ENCODE measurements at regions not wholly inside any gene's neighbourhood (a gene's known extent, or its start where the extent isn't known, plus 50 kb on each side); places are given as distances from the start of the nearest gene placed in this dataset.

DNA sequence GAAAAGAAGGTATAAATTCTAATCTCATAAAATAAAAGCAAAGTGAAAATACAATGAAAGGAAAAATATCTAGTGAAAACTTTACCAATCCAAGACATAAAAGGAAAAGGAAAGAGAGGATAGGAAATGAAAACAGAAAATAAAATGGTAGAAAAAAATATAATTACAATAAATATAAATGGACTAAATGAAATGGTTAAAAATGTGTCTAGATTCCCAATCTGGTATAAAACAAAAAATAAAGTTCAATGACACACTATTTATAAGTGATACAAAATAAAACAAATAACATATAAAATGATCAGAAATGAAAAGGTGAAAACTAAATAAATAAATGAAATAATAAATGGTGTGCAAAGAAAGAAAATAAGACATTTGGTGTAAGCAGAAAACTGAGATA is 516.4 kb upstream of the RORB start:
- TF ChIP-seq, protein P1, sequence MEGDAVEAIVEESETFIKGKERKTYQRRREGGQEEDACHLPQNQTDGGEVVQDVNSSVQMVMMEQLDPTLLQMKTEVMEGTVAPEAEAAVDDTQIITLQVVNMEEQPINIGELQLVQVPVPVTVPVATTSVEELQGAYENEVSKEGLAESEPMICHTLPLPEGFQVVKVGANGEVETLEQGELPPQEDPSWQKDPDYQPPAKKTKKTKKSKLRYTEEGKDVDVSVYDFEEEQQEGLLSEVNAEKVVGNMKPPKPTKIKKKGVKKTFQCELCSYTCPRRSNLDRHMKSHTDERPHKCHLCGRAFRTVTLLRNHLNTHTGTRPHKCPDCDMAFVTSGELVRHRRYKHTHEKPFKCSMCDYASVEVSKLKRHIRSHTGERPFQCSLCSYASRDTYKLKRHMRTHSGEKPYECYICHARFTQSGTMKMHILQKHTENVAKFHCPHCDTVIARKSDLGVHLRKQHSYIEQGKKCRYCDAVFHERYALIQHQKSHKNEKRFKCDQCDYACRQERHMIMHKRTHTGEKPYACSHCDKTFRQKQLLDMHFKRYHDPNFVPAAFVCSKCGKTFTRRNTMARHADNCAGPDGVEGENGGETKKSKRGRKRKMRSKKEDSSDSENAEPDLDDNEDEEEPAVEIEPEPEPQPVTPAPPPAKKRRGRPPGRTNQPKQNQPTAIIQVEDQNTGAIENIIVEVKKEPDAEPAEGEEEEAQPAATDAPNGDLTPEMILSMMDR (IDR thresholded peaks at IDR 0.05): no peak
- Histone ChIP-seq H3K27ac (no peak overlapping the region), H3K4me1 (no peaks in the 10 kb centered on the region), H3K27me3 (ENCODE audit: insufficient read depth in 3 of 3, low read length in 2 of 3) (no peaks in the 10 kb centered on the region), H3K9me3 (no peaks in the 10 kb centered on the region), H3K4me3 (no peak overlapping the region), H3K36me3 (ENCODE audit: insufficient read depth in 1 of 2, low read depth in 1 of 2) (no peaks in the 10 kb centered on the region)
- intact Hi-C loops (cut with DNase I): no loop called here
- ATAC-seq (no peak), DNase-seq (no peak)

DNA sequence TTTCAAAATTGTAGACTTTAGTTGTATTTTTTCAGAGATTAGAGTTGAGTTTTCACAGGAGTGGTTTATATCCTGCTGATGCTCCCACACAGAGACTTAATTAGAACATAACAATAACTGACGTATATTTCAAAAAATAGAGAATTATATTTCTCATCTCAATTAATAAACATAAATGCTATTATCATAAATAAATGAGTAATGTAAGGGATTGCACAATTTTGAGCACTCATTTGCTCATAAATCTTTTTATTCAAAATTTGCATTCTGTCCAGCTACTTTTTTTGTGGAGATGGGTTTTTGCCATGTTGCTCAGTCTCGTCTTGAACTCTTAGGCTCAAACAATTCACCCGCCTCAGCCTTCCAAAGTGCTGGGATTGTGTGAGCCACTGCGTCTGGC is 515.7 kb upstream of the RORB start:
- no peak for ATAC-seq
- Histone ChIP-seq H3K9me3 (no peaks in the 10 kb centered on the region), H3K27me3 (ENCODE audit: insufficient read depth in 3 of 3, low read length in 2 of 3) (no peaks in the 10 kb centered on the region), H3K27ac (no peak overlapping the region), H3K4me3 (no peak overlapping the region), H3K4me1 (no peaks in the 10 kb centered on the region), H3K36me3 (ENCODE audit: insufficient read depth in 1 of 2, low read depth in 1 of 2) (no peaks in the 10 kb centered on the region)
- TF ChIP-seq, protein P1 (IDR thresholded peaks at IDR 0.05): no peak
- intact Hi-C loops (cut with DNase I): no loop called here
- 75 to 78% (median 77%) methylated on average over 4 of the region's 4 CpGs for WGBS, 3 donors
- DNase-seq: no peak

DNA sequence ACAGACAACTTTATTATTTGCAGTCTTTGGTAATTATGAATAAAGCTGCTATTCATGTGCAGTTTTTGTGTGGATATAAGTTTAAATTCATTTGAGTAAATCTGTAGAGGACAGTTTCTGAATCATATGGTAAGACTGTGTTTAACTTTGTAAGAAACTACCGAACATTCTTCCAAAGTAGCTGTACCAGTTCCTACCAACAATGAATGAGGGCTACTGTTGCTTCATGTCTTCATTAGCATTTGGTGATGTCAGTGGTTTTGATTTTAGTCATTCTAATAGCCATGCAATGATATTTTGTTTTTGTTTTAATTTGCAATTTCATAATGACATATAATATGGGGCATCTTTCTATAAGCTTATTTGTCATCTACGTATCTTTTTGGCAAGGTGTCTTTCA is 501.3 kb upstream of the RORB start:
- DNase-seq (no peak), ATAC-seq (no peak)
- intact Hi-C loops (cut with DNase I): no loop called here
- WGBS, 3 donors: 78 to 86% (median 86%) methylated on average over 2 of the region's 2 CpGs
- Histone ChIP-seq H3K9me3 (no peaks in the 10 kb centered on the region), H3K4me1 (no peaks in the 10 kb centered on the region), H3K27me3 (ENCODE audit: insufficient read depth in 3 of 3, low read length in 2 of 3) (no peaks in the 10 kb centered on the region), H3K27ac (no peak overlapping the region), H3K4me3 (no peak overlapping the region), H3K36me3 (ENCODE audit: insufficient read depth in 1 of 2, low read depth in 1 of 2) (no peaks in the 10 kb centered on the region)
- TF ChIP-seq, protein P1 (IDR thresholded peaks at IDR 0.05): no peak

DNA sequence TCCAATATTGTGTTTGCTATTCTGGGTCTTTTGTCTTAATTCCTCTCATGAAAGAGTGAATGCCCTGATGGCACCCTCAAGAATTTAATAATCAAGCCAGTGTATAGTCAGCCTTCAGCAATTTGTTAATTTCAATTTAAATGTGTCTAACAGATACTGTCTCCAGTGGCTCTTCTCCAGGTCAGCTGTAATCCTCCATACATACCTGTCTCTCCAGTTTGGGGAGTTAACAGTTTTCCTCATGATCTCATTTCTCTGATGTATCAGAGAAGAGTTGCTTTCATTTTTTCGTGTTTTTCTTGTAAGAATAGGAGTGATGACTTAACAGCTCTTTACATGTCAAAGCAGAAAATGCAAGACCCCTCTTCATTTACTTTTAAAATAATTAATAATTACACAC is 500.3 kb upstream of the RORB start:
- H3K4me3 ChIP-seq: no peak overlapping the region
- intact Hi-C loops (cut with DNase I): no loop called here
- no peaks in the 10 kb centered on the region for H3K4me1 ChIP-seq
- H3K9me3 ChIP-seq: no peaks in the 10 kb centered on the region
- ATAC-seq: no peak
- TF ChIP-seq, protein P1 (IDR thresholded peaks at IDR 0.05): no peak
- 28 to 71% (median 55%) methylated on average over 1 of the region's 1 CpG for WGBS, 3 donors
- no peak overlapping the region for H3K27ac ChIP-seq
- no peak for DNase-seq
- no peaks in the 10 kb centered on the region for H3K36me3 ChIP-seq (ENCODE audit: insufficient read depth in 1 of 2, low read depth in 1 of 2)
- no peaks in the 10 kb centered on the region for H3K27me3 ChIP-seq (ENCODE audit: insufficient read depth in 3 of 3, low read length in 2 of 3)

DNA sequence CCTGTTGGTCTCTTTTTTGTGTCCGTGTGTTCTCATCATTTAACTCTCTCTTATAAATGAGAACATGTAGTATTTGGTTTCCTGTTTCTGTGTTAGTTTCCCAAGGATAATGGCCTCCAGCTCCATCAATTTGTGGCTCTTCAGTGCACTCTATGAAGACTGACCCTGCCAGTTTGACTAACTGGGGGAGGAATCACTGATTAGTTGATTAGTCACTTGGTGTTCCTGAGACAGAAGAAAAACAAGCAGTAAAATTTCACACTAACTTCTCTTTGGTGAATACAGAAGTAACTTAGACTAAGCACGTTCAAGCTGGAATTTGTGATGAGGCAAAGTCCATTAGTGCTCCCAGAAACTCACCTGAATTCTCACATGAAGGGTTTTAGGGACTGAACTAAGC is 495.8 kb upstream of the RORB start:
- TF ChIP-seq, protein P1 (IDR thresholded peaks at IDR 0.05): no peak
- WGBS, 3 donors: 20 to 38% (median 32%) methylated on average over 2 of the region's 2 CpGs

More for the DNA sequence above, 495.8 kb upstream of the RORB start:
- Histone ChIP-seq H3K4me3 (no peak overlapping the region), H3K4me1 (no peaks in the 10 kb centered on the region), H3K36me3 (ENCODE audit: insufficient read depth in 1 of 2, low read depth in 1 of 2) (no peaks in the 10 kb centered on the region), H3K27ac (no peak overlapping the region), H3K9me3 (no peaks in the 10 kb centered on the region), H3K27me3 (ENCODE audit: insufficient read depth in 3 of 3, low read length in 2 of 3) (no peaks in the 10 kb centered on the region)
- no peak for ATAC-seq
- intact Hi-C loops (cut with DNase I): no loop called here
- DNase-seq: no peak

All from psoas muscle (tissue), 7 donors.